ENCODE measurements at regions not wholly inside any gene's neighbourhood (a gene's known extent, or its start where the extent isn't known, plus 50 kb on each side); places are given as distances from the start of the nearest gene placed in this dataset.
"Not testable (repeated sequence)": the region's sequence is repeated elsewhere in the genome, so short reads cannot be mapped to it uniquely, and the experiment has no call there.

DNA sequence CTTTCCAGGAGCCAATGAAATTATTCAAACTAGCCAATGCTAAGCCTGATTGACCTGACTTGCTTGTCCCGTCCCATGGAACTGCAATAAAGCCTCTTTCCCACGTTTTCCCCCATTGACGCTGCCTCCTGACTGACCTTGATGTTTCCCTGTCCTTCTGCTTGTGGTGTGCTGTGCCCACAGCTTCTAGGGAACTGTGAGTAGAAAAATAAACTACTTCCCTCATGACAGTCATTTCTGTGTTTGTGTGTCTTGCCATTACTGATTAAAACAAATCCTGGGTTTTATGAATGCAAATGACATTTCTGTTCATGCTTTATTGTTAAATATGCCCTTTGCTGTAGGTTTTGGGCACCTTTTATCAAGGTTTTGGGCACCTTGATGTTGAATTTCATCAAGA, 91.3 kb upstream of the ABI1 start:
- in situ Hi-C loops (cut with MboI; ENCODE audit: low pct_unique_long_range_greater_than_20kb, low sequenced_read_pairs) = no loop called here
- DNase-seq = no peak

DNA sequence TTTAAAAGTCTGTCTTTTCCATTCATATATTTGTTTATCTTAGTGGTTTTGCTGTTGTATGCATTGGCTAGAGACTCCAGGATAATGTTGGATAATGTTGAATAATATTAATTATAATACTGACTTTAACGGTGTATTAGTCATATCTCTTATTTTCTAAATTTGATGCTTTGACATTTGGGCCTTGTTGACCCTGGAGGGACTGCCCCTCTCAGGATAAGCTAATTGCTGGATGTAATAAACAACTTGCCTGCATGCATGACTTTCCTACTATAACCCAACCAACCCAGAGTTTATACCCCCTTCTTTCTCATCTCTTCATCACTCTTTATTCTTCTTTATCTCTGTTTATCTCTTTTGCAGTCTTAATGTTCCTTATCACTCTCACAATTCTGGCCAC, 90.9 kb upstream of the ABI1 start:
- no peak for DNase-seq
- in situ Hi-C loops (cut with MboI; ENCODE audit: low pct_unique_long_range_greater_than_20kb, low sequenced_read_pairs) = no loop called here

DNA sequence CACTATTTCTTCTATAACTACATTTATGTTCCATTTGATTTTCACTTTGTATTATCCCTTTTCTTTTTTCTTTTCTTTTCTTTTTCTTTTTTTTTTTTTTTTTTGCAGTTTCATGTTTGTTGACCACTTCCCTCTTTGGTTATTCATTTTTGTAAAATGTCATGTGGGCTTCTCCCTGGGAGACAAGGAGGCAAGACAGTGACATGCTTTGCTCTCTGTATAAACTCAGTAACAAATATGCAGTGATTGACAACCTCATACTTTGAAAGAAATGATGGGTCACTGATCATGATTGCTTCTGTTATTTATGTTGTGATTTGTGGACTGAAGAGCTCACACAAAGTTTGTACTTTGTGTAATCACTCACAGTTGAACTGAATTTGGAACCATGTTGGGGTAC, 90.2 kb upstream of the ABI1 start:
- DNase-seq = peak; percentile 24
- in situ Hi-C loops (cut with MboI; ENCODE audit: low pct_unique_long_range_greater_than_20kb, low sequenced_read_pairs) = no loop called here

DNA sequence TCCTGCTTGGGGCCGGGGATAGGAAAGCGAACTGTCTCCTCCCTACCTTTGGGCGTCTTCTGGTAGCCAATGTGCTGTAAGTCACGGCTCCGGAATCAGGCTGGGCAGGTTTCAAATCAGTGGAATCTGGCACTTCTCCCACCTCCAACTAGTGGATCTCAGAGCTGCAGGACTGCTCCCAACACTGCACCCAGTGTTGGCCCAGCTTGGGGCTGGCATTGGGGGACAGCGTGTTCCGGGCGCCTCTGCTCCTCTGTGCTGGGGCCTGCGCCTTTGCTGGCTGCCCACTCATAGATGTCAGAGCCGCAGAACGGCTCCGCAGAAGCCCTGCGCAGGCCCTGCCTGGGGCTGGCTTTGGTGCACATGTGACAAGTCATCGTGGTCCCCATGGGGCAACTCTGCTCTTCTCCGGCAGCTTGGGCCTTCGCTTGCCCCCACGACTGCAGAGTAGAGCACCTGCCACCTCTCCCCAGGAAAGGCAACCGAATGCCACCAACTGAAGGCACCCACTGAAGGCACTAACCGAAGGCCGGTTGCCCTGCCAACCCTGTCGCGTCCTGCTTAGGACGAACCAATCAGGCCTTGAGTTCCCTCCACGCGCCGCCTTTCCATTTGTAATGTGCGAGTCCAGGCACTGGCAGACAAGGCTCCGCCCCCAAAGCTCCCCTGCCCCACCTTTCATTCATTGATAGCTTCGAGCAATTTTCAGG, 85.5 kb upstream of the ABI1 start:
- in situ Hi-C loops (cut with MboI; ENCODE audit: low pct_unique_long_range_greater_than_20kb, low sequenced_read_pairs) = no loop called here
- no peak for DNase-seq

DNA sequence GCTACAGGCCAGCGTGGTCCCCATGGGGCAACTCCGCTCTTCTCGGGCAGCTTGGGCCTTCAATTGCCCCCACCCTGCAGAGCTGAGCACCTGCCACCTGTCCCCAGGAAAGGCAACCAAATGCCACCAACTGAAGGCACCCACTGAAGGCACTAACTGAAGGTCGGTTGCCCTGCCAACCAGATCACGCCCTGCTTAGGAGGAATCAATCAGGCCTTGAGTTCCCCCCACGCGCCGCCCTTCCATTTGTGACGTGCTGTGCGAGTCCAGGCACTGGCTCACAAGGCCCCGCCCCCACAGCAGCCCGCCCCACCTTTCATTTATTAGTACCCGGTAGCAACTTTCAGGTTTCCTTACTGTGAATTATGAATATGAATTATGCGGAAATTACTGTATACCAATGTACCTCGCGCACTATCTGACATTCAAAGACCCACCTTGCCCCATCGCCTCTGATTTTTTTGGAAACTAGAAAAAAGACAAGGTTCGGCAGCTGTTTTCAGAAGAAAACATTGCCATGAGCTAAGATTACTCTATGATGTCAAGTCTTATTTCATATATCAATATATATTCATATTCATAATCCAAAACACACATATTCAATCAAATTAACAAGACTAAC, 83.6 kb upstream of the ABI1 start:
- in situ Hi-C loops (cut with MboI; ENCODE audit: low pct_unique_long_range_greater_than_20kb, low sequenced_read_pairs) = no loop called here

DNA sequence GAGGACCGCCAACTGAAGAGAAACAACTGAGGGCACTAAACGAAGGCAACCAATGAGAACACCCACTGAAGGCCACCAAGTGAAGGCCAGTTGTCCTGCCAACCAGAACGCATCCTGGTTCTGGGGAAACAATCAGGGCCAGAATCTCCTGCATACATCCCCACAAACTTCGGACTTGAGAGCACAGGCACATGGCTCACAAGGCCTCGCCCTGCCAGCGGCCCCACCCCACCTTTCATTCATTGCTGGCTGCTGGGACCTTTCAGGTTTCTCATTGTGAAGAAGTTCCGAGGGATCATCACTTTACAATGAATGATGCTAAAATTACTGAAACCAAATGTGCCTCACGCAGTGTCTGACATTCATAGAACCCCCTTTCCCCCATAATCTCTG, 79.2 kb upstream of the ABI1 start:
- no peak for DNase-seq
- in situ Hi-C loops (cut with MboI; ENCODE audit: low pct_unique_long_range_greater_than_20kb, low sequenced_read_pairs) = no loop called here

More for the DNA sequence above, 83.6 kb upstream of the ABI1 start:
- no peak for DNase-seq

DNA sequence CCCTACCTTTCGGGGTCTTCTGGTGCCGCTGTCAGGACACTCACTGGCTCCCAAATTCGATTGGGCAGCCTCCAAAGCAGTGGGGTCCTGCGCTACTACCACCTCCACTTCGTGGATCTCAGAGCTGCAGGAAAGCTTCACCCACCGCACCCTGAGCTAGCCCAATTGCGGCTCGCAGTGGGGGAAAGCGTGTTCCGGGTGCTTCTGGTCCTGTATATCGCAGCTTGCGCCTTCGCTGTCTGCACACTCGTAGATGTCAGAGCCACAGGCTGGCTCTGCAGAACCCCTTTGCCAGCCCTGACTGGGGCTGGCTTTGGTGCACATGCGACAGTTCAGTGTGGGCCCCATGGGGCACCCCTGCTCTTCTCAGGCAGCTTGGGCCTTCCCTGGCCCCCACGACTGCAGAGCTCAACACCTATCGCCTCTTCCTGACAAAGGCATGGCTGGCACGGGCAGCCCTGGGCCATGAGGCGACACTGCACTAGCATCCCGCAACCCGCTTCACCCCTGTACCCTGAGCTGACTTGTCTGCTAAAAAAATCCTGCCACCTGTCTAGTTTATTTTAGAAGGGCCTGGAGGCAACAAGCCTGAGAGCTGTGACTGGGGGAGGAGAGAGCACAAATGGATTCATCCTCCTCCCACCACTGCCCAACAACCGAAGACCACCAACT, 78.7 kb upstream of the ABI1 start:
- no peak for DNase-seq
- in situ Hi-C loops (cut with MboI; ENCODE audit: low pct_unique_long_range_greater_than_20kb, low sequenced_read_pairs) = no loop called here

DNA sequence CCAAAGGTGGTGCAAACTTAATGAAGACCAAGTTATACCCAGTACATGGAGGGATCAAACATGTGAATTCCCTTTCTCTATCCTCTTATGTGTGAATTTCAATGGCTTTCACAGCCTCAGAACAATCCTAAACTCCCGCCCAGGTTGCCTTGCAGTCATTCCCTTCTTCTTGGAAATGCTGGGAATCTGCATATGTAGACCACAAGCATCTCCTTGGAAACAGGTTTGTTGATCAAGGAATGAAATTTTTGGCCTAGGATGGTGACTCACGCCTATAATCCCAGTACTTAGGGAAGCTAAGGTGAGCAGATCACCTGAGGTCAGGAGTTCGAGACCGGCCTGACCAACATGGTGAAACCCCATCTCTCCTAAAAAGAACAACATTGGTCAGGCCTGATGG, 77.8 kb upstream of the ABI1 start:
- in situ Hi-C loops (cut with MboI; ENCODE audit: low pct_unique_long_range_greater_than_20kb, low sequenced_read_pairs) = no loop called here
- no peak for DNase-seq

DNA sequence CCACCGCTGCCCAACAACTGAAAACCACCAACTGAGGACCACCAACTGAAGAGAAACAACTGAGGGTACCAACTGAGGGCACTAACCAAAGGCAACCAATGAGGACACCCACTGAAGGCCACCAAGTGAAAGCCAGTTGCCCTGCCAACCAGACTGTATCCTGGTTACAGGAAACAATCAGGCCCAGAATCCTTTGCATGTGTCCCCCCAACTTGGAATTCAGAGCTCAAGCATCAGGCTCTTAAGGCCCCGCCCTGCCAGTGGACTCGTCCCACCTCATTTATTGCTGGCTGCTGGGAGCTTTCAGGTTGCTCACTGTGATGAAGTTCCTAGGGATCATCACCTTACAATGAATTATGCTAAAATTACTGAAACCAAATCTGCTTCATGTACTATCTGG, 76.6 kb upstream of the ABI1 start:
- DNase-seq = no peak
- in situ Hi-C loops (cut with MboI; ENCODE audit: low pct_unique_long_range_greater_than_20kb, low sequenced_read_pairs) = no loop called here

DNA sequence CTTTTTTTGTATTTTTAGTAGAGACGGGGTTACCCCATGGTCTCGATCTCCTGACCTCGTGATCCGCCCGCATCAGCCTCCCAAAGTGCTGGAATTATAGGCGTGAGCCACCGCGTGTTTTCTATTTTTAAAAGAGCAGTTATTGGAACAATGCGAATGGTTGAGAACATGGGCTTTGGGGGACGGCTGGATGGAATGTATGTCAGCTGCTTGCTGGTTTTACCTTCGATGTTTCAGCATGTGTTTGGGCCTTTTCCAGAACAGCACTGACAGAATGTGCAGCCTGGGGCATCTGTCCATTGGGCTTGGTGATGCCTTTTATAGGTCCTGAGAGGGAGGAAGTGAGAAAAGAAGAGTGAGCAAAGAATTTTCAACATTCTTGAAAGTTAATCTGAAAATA, 73.4 kb upstream of the ABI1 start:
- DNase-seq; in situ Hi-C loops (cut with MboI; ENCODE audit: low pct_unique_long_range_greater_than_20kb, low sequenced_read_pairs): not testable (repeated sequence)

DNA sequence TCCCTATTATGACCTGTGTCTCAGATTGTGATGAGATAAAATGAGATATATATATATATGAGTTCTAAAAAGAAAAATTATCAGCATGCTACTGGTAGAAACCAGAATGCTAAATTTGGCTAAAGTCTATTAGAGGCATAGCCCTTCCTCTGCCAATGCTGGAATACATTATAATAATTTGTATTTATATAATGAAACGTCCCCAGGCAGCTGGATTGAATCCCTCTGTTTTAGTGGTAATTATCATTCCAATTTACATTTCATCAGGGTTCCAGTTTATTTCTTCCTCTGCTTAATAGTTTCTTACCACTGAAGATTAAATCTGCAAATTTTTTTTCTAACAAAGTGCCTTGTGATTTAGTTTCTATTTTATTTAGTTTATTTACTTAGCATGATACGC, 71.8 kb upstream of the ABI1 start:
- DNase-seq = no peak
- in situ Hi-C loops (cut with MboI; ENCODE audit: low pct_unique_long_range_greater_than_20kb, low sequenced_read_pairs) = no loop called here

DNA sequence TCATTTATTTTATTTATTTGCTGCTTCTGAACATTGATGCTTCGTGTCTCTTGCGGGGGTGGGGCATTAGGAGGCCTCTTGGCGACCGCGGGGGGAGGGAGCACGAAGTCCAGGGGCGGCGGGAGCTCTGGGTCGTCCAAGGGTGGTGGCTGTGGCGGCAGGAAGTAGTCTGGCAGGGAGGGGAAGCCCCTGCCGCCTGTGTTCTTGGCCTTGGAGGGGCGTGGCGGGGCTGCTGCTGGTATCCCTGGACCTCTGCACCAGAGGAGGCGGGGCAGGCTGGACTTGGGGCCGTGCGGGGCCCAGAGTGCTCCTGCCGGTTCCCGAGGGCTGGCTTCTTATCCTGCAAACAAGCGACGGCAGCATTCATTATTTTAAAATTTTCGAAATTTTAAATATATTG, 70.5 kb upstream of the ABI1 start:
- in situ Hi-C loops (cut with MboI; ENCODE audit: low pct_unique_long_range_greater_than_20kb, low sequenced_read_pairs) = no loop called here
- DNase-seq = no peak

DNA sequence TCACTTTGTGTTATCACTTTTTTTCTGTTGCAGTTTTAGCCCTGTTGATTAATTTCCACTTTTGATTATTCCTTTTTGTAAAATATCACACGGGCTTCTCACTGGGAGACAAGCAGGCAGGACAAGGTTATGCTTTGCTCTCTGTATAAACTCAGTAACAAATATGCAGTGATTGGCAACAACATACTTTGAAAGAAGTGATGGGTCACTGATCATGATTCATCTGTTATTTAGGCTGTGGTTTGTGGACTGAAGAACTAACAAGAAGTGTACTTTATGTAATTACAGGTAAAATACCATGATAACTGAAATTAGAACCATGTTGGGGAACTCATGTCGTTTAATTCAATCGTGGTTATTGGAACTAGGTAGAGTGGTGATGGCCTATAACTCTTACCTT, 62.1 kb upstream of the ABI1 start:
- in situ Hi-C loops (cut with MboI; ENCODE audit: low pct_unique_long_range_greater_than_20kb, low sequenced_read_pairs) = not testable (repeated sequence)

DNA sequence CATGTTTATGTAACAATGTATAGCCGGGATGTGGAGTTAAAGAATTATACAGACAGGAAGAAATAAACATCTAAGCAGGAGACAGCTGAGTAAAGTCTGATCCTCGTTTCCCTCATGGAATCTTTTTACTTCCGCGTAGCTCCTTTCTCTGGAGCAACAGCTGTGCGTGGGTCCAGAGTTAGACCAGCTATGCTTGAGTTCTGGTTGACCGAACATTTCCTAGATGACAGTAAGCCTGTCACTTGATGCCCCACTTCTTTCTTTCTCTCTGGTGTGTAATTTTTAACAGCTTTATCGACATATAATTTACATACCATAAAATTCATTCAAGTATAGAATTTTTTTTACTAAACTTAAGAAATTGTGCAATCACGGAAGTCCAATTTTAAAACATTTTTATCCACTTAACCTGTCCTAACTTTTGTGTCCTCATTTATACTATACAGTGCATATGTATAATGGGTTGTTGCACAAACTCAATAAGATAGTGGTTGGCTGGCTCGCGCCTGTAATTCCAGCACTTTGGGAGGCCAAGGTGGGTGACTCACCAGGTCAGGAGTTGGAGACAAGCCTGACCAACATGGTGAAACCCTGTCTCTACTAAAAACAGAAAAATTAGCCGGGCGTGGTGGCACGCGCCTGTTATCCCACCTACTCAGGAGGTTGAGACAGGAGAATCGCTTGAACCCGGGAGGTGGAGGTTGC, 58.5 kb upstream of the ABI1 start:
- in situ Hi-C loops (cut with MboI; ENCODE audit: low pct_unique_long_range_greater_than_20kb, low sequenced_read_pairs) = not testable (repeated sequence)
- DNase-seq = peak; percentile 4

More for the DNA sequence above, 62.1 kb upstream of the ABI1 start:
- DNase-seq = not testable (repeated sequence)

DNA sequence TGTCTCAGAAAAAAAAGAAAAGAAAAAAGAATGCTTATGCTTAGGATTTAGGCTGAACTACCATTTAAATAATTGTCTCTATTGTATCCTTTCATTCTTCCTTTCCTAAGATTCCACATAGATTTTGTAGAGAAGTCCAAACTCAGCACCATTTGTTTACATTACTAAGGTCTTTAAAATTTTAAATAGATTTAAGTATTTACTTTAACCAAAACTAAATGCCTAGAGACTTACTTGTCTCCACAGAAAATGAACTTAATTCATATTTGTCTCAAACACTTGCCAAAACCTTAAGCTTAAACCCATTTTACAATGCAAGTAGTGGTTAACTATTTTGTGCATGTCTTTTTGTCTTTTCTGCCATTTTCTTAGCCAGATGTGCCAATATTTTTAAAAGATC, 54.1 kb upstream of the ABI1 start:
- in situ Hi-C loops (cut with MboI; ENCODE audit: low pct_unique_long_range_greater_than_20kb, low sequenced_read_pairs) = no loop called here
- no peak for DNase-seq

DNA sequence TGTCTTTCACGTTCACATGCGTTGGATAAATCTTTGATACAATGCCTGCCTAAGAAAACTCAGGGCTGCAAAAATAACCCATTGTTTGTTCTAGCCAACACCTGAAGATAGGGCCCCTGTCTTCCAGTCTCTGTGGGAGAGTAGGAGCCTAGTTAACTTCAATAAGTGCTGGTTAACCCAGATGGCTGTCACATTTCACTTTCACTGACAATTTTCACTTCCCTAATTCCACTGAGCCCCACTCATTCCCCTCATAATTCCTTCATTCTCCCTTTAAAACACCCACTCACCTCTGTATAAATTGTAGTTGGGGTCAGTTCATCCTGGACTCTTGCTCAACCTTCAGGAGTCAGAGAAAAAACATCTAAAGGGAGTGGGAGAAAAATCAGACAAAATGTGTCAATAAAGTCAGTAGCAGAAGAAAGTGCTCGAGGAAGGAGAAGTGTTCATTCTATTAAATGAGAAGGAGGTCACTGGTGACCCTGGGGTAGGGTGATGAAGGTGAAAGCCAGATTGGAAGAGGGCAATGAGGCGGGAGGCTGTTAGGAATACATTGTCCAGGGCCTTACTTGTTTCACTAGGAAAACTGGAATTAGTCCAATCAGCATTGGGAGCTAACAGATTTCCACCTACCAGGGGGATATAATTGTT, 51.2 kb upstream of the ABI1 start:
- DNase-seq = peak; percentile 21
- in situ Hi-C loops (cut with MboI; ENCODE audit: low pct_unique_long_range_greater_than_20kb, low sequenced_read_pairs) = no loop called here

Data from KBM-7 (cell line).